HT1080 (cell line): ENCODE measurements at regions not wholly inside any gene's neighbourhood (a gene's known extent, or its start where the extent isn't known, plus 50 kb on each side); places are given as distances from the start of the nearest gene placed in this dataset.

ENCODE experiments used
- DNase-seq: peaks from one replicate; pipeline ENCODE4 v3.0.0-alpha.2; 2015; ENCODE audit warnings: low read depth

DNA sequence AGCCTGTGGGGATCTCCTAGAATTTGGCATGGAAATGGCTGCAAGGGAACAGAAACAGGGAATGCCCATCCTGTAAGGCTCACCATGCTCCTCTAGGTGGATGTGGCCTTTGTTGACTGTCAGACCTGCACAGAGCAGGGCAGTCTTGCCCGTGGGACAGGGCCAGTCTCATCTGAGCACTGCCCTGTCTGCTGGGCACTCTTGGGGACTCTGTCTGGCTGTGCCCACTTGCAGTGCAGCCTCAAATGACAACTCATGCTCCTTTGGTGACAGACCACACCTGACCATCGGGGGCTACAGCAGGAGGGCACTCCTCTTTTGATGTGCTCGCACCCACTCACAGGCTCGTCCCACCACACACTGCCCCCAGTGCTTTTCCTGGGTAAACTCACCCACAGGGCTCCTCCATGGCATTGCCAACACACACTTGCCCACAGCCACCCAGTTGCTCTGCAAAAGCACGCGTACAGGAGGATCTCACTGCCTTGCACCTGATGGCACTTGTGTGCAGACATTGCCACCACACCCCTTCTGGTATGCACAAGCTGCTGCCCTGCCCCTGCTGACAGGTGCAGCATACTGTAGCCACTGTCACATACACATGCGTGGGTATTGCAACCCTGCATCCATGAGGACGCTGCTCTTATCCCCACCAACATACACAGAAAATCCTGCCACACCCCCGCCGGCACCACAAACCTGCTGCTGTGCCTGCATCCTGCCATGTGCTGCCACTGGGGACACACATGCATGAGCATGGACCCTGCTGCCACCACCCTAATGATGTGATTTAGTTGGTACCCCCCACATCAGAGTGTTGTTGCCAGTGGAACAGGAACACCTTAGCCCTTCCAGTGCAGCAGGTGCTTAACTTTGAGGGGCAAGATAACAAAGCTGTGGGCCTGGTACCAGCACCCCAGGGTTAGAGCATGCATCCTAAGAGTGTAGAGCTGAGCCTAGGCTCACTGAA is 100.1 kb upstream of the ARHGEF9 start:
- DNase-seq, result no peak

DNA sequence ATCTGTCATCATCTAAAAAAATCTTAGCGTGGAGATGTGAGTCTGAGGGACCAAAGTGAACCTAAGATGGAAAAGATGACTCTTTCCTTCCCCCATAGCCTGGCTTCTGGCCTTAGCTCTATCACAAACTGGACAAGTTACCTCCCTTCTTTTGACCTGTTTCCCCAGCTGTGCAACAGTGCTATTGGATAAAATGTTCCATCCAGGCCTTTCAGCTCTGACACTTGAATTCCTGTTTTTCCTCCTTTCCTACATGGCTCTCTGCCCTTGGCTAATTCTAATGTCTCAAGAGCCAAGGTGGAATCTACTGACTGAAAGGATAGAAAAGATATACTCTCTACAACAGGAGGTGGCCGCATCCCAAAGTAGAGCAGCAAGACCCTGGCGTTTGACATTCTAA is 84.5 kb upstream of the ARHGEF9 start:
- DNase-seq, result no peak

DNA sequence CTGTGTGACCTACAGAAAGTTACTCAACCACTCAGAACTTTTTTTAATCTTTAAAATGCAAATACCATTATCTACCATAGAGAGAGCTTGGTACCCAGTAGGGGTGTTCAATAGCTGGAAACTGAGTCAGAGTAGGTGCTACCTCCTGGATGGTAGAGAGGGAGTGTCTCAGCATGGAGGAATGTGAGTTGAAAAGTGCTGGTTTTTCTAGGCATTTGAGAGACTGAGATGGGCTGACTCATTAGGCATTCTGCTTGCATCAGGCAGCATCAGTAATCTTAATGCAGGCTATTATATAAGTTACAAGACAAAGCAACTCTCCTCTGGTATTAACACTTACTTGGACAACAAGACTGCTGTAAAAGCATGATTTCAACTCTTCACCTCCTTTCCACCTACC is 70.9 kb upstream of the ARHGEF9 start:
- DNase-seq, result peak; percentile 11

DNA sequence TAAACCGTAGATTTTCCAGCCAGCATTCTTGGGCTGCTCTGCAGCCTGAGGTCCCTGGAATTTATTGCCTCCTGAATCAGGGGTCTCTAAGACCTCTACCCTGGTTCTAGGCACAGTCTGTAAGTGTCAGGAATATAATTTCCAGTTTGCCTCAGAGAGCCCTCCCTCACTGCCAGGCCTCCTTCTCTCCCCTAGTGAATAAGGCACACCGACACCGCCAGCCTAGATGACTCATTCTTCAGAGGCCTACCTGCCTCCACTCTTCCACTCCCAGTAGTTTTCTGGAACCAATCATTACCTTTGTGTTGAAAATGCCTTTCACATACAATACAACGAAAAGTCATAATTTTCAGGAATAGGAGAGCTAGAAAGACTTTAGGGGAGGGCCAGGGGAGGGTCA is 50.3 kb upstream of the ARHGEF9 start:
- no peak for DNase-seq
